Epithelial cell of proximal tubule (primary cell): ENCODE measurements at regions not wholly inside any gene's neighbourhood (a gene's known extent, or its start where the extent isn't known, plus 50 kb on each side); places are given as distances from the start of the nearest gene placed in this dataset.

Source experiments
- DNase-seq: peaks from one replicate; pipeline ENCODE4 v3.0.0-alpha.2; 2011; ENCODE audit warnings: low read depth
- H3K4me3 ChIP-seq: 2 replicates; pipeline ENCODE4 v1.5.1; 2011; ENCODE audit warnings: low read depth, mild to moderate bottlenecking, low read length
- TF ChIP-seq, protein P1 (sequence below): conservative IDR thresholded peaks from 2 replicates; pipeline ENCODE4 v1.5.1; 2012; ENCODE audit warnings: low read depth, mild to moderate bottlenecking, low read length

DNA sequence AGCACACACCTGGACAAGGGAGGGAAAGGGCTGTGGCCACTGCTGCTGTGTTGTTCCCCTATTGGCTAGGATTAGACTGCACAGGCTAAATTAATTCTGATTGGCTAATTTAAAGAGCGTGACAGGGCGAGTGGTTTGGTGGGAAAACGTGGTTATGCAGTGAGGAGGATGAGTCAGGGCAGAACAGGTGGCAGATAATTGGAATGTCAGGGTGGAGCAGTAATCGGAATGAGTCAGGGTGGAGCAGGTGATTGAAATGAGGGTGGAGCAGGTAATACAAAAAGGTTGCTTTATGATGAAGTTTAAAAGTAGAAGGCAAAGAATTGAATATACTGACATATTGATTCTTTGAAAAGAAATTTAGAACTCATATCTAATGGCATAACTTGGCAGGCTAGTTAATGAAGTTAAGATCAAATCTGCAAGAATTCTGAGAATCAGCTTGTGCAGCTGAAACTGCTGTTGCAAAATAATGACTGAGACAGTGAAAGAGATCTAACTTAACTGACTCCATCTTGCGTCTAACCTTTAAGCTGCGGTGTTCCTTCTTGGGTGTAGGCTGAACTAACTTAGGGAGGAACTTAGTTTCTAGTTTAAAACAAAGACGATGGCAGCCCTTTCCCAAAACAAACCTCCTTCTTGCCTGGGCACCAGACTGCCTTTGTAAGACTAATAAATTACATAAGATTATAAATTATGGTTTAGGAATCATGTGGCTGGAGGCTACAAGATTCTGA lies 174.3 kb downstream of the UTP18 start:
- no peak for DNase-seq
- TF ChIP-seq, protein P1, sequence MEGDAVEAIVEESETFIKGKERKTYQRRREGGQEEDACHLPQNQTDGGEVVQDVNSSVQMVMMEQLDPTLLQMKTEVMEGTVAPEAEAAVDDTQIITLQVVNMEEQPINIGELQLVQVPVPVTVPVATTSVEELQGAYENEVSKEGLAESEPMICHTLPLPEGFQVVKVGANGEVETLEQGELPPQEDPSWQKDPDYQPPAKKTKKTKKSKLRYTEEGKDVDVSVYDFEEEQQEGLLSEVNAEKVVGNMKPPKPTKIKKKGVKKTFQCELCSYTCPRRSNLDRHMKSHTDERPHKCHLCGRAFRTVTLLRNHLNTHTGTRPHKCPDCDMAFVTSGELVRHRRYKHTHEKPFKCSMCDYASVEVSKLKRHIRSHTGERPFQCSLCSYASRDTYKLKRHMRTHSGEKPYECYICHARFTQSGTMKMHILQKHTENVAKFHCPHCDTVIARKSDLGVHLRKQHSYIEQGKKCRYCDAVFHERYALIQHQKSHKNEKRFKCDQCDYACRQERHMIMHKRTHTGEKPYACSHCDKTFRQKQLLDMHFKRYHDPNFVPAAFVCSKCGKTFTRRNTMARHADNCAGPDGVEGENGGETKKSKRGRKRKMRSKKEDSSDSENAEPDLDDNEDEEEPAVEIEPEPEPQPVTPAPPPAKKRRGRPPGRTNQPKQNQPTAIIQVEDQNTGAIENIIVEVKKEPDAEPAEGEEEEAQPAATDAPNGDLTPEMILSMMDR, result no peak
- H3K4me3 ChIP-seq, result no peak overlapping the region

DNA sequence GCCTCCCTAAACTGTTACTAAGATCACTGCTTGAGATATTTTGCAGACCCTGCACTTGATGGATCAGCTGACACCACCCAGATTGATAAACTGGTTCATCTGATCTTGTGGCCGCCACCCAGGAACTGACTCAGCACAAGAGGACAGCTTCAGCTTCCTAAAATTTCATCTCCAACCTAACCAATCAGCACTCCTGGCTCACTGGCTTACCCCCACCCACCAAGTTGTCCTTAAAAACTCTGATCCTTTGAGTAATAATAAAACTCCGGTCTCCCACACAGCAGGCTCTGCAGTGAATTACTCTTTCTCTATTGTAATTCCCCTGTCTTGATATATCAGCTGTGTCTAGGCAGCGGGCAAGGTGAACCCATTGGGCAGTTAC lies 174.8 kb downstream of the UTP18 start:
- no peak overlapping the region for H3K4me3 ChIP-seq
- TF ChIP-seq, protein P1, result no peak
- DNase-seq, result no peak

DNA sequence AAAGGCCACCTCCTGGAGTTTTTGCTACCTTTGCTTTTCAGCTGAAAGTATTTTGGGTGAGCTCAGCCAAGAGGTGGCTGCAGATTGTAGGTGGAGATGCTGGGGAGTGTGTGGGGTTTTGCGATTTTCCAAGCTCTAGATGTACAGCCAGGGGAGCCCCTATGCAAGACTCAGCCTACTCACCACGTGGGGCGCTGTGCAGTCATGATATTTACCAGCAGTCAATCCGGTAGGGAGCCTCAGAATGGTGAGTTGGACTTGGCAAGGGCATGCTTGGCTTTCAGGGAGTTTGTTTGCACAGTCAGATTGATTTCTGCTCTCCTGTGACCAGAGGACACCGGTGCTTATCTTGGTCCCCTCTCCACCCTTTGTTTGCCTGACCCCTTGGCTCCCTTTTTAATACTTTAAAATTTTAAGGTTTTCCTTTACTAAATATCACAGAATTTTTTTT lies 175.3 kb downstream of the UTP18 start:
- TF ChIP-seq, protein P1, result peak; percentile 54
- DNase-seq, result no peak

DNA sequence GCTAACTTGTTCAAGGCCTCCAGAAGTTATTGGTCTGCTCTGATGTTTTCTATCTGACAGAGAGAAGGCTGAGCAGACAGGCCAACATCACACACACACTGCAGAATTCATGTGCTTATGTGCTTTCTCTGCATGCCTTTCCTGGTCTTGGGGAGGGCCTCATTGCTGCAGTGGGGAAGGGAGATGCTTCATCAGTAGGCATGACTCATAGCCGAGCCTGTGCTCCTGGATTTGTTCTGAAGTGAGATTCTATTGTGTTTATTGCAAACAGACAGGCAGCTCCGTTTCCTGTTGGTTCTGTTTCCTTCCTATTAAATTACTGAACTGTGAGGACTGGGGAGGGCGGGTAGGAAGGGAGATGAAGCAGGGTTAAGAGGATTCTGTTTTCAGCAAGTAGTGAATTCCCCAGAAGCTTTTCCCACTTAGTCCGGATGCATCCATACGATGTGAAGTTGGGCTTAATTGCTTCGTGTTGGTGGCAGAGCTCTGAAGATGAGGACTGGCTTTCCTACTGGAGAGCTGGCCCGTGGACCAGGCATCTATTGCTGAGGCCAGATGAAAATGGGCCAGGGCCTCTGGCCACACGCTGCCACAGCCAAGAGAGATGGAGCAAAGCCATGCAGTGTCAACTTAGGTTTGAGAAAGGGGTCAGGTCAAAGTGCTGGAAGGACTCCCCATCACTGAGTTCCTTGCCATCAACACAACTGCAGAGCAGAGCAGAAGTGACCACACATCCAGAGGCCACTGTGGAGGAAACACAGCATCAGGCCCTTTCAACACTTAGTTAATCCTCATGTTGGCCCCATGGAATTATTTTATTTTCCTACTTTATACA lies 179.3 kb downstream of the UTP18 start:
- TF ChIP-seq, protein P1, result no peak
- H3K4me3 ChIP-seq, result no peak overlapping the region
- no peak for DNase-seq

More for the DNA sequence above, 175.3 kb downstream of the UTP18 start:
- no peak overlapping the region for H3K4me3 ChIP-seq

DNA sequence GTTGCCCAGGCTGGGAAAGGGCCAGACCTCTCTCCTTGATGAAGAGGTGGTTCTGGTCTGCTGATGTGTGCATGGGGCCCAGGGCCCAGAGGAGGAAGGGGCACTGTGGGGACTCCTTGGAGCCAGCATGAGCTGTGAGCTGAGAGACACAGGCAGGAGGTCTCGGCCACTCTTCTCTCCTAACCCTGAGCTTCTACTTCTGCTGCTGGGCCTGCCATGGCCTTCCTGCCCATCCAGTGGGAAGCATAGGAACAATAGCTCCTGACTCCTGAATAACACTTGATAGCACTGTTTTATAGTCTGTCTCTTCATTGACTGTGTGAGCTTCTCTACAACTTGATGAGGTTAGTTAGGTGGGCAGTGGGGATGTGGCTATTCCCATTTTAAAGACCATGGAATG lies 181.1 kb downstream of the UTP18 start:
- no peak for DNase-seq
- TF ChIP-seq, protein P1, result no peak
- H3K4me3 ChIP-seq, result no peak overlapping the region

DNA sequence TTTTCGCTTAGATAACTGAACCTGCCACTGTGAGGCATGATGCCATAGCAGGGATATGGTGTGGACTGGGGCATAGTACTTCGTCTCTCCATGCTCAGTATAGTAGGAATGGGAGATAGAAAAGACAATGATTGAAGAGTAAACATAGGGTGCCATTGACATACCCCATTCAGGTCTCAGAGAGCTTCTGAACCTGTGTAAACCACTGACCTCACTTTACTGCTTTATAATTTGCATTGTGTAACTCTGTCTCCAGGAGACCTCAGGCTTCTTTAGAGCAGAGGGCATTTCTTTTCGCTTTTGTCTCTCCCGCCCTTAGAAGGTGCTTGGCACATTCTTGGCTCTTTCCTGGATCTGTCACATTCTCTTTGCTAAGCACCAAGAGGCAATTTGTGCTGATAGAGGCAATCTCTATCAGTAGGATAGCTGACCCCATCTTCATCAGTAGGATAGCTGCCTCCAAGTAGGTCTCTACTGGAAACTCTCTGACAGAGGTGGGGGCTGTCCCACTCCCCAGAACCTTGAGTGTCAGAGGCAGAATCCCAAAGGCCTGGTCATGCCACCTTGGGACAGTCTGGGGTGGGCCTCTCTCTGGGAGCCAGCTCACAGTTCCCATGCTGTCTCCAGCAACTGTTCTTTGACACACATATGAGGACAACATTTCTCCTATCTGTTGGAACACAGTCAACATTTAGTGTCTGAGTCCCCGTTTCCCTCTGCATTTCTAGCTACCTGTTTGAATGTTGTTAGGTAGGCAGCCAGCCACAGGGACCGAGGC lies 181.9 kb downstream of the UTP18 start:
- TF ChIP-seq, protein P1, result no peak
- no peak overlapping the region for H3K4me3 ChIP-seq
- no peak for DNase-seq
